Fibroblast of skin of right biceps (primary cell): ENCODE measurements at regions not wholly inside any gene's neighbourhood (a gene's known extent, or its start where the extent isn't known, plus 50 kb on each side); places are given as distances from the start of the nearest gene placed in this dataset.

Experiments
- DNase-seq: peaks from one replicate; pipeline ENCODE4 v3.0.0-alpha.2; 2013

DNA sequence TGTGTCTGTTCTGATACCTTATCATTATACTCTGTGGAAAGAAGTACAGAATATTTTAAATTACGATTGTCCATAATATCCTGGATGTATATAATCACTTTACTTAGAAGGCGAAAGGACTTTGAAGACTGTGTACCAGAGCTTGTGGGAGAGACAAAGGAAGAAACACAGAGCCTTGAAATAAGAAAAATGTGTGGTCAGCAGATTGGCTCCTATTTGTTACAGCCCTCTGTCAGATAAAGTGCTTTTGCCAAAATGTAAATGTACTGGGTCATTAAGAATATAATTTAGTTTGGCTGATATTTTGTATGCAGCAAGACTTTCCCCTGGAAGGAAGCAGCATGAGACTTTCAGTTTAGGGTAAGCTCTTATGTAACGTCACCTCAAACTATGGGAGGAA lies 443.1 kb downstream of the CCDC85A start:
- DNase-seq = no peak

DNA sequence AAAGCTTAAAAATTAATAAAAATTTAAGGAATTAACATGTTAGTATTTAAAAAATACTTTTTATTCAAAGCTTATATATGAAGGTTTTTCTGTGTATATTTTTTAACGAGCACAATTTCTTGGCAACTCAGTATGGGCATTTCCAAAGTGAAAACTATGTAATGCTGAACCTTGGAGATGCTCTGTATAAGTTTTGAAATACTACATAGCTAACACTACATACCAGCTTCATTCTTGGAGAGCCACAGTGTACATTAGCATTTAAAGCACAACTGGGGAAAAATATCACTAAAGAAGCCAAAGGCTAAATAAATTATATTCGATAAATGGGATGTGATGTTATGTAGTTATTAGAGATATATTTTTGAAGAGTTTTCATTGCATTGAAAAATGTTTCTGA lies 446.5 kb downstream of the CCDC85A start:
- no peak for DNase-seq

DNA sequence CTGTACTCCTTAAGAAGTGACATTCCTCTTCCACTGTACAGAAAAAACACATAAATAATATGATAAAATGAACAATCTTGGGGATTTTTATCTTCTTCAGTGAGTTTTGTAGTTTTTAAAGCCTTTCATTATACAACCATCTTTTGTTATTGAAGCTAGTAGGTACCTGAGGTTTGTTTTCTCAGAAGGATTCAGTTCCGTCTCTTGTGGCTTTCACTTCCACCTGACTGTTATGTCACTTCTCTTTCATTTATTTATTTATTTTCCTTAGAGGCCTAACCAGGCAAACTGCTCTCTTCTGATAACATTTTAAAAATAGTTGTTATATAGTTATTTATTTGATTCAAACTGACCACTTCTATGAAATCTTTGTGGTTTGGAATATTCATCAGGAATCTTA lies 464.2 kb downstream of the CCDC85A start:
- DNase-seq = no peak

DNA sequence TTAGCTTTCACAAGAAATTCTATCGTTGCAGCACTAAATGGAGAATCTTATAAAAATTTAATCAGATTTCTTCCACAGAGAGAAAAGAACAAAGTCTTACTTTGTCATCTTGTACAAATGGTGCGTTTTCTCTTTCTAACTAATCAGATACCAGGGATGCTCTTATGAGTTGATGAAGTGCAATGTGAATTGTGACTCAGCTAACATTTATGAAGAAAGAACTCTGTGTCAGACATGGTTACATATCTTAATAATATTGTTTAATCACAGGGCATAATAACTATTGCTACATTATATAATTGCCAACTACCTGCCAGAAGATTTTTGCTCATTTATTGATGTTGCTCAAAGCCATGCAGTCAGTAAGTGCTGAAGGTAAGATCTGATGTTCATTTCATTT lies 465.0 kb downstream of the CCDC85A start:
- DNase-seq = peak; percentile 35

DNA sequence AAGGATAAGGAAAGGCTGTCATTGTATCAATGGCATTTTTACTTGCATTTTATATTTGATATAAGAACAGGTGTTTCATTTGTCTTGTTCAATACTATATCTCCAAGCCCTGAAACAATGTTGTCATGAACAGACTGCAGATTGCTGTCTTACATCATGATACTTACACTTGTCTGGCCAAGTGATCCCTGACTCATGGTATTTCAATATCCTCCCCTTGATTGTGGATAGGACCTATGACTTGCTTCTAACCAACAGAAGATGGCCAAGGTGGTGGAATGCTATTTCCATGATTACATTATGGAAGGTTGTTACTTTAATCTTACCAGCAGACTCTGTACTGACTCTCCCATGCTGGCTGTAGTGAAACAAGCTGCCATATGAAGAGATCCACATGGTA lies 471.1 kb downstream of the CCDC85A start:
- no peak for DNase-seq

DNA sequence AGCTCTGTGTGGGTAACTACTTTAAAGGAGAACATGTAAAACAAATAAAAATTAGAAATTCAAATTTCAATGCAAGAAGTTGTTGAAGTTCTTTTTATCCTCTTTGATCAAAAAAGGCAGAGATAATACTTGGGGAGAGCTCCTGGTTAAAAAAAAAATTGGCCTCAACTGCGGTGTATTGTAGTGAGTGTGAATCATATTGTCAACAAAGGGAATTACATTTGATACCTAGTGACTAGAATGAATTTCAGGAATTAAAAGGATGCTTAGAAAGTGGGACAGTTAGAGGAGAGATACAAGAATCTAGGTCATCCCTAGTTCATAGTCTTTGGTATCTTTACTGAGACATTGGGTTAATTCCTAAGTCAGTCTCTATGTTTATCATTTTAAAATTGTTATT lies 473.0 kb downstream of the CCDC85A start:
- no peak for DNase-seq

DNA sequence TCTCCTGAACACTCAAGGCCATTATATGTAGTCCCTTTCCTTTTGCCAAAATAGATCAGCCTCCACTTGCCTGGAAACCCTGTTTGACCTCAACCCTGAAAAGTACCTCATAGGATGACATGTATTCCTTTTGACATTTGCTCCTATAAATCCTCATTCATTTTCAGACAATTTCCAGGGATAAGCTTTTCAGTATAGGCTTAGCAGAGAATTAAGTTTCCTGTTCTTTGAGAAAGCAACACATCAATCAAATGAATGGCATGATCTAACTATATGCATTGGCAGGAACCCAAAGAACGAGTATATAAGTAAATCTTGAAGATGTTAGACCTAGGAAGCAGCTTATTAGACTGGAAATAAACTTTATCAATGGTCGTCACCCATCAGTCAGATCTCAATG lies 483.0 kb downstream of the CCDC85A start:
- peak; percentile 26 for DNase-seq

DNA sequence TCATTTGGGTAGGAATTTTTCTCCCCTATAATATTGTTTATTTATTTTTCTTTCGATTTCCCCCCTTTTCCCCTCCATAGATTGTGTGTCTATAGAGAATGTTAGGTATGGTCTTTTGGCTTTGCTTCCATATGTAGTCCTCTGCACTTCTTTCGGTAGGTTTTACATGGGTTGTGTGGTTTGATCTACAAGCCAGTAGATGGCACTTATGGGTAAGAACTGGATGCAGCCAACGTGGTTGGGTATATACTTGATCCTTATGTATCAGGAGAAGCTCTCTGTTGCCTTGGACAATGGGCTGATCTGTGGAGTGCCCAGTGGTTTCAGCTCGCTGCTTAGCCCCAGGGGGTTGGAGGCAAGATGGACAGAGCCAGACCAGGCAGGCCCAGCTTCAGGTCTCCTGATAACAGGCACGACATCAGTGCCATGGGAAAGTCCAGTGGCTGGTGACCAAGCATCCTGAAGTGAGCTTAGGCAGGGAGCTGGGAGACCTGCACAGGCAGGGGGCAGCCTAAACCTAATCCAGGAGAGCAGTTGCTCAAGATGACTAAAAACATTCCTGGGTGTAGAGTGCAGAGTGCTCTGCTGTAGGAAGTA lies 488.3 kb downstream of the CCDC85A start:
- DNase-seq = no peak

DNA sequence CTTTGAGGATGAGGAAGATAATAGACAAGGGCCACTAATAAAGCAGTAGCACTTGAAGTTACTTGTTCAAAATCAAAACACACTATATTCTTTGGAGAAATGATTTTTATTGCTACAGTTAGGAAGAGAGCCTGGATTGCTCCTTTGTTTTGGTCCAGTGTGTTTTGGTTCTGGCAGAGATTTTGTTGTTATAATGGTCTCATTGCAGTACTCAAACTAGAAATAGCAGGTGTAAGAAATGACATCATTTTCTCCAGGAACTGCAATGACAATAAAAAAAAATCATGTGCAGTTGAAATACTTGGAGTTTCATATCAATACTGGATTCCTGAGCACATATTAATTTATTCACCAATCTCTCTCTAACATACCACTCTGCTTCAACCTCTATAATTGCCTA lies 490.3 kb downstream of the CCDC85A start:
- DNase-seq = no peak

DNA sequence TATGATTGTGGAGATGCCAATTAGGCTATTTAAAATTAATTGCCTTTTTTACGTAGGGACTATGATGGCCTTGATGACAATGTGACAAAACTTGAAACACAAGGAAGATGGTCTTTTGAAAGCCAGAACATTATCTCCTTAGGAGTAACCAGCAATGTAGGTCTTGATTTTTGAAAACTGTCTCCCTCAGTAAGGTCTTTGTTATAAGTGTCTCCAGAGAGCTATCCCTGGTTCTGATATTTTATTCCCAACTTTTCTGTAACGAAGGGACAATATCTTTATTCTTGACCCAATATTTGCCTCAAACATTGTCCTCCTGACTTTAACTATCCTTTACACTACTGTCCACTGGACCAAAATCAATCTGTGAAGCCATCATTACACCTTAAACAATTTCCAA lies 493.2 kb downstream of the CCDC85A start:
- no peak for DNase-seq

DNA sequence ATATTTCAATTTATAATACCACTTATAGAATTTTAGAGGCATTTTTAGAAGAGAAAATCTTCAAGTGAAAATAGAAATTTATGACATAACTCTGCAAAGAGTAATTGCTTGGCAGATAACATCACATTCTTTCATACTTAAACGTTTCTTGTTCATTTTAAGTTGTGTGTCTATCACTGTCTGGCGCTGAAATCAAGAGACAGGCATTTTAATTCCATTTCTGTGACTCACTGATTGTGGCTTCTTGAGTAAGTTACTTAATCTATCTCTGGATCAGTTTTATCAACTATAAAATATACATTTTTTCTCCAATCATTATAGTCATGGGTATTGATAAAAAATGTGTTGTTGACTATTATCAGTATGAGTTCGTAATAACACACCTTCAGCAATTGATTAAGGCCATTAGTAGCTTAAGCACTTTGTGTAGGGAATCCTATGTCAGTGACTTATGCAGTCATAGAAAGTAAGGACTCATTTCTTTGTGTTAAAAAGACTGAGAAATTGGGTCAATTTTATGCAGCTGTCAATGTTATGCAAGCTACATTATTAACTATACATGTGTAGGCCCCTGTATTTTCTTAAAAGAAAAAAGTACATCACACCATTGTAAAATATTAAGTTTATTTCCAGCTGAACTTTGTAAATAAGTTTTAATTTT lies 497.3 kb downstream of the CCDC85A start:
- DNase-seq = peak; percentile 95

DNA sequence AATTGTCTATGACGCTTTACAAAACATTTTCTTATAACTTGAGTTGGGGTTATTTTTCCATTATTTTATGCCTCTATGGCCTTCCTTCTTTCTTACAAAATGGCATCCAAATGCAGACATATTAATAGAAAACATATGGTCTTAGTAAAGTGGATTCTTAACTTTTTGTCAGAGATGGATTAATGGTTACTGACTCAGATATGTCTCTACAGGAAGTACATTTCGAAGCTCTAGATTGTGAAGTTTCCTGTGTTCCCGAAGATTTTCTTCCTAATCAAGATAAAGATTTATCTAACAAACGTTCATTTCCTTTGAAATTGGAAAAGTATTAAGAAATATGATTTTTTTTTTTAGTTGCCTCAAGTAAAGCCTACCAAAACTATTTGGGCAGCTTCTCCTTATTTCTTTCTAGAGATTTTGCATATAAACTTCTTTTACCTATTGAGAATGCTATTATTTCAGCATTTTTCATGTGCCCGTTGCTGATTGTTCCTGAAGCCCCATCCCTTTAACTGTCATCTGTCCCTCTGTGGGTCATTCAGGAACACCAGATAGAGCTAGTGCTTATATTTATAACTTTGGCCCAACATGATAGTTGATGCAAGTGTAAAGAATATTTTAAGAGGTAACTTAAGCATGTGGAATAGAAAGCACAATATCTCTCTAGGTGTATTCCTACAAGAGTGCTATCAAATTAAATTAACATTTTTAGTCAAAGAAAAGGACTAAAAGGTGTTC lies 498.0 kb downstream of the CCDC85A start:
- peak; percentile 88 for DNase-seq

DNA sequence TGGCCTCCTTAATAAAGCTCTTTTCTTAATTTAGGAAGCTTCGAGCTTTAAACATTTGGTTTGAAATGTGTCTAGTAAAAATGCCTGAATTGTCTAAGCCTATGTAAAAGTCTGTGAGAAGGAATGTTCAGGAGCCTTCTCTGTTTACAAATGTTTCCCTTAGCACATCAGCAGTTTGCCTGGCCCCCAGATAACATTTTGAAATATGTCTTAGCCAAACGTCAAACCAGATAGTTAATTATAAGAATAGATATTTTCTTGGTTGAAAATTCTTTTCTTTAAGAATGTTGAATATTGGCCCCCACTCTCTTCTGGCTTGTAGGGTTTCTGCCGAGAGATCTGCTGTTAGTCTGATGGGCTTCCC lies 498.6 kb downstream of the CCDC85A start:
- peak; percentile 64 for DNase-seq

DNA sequence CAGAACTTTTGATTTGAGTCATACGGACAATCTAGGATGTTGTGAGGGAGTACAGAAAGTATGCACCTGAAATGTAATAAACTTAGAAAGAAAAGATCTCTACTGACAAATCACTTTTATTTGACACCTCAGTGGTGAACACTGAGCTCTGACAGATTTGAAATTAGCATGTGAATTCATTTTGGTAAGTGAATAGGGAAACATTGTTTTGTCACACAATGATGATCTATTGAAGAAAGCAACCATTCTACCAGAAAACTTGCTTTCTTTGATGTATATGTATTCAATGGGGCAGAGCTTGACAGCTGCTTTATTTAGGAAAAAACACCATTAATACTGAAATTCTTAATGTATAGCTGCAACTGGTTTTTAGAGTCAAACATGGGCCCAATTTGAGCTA lies 500.5 kb downstream of the CCDC85A start:
- DNase-seq = no peak

DNA sequence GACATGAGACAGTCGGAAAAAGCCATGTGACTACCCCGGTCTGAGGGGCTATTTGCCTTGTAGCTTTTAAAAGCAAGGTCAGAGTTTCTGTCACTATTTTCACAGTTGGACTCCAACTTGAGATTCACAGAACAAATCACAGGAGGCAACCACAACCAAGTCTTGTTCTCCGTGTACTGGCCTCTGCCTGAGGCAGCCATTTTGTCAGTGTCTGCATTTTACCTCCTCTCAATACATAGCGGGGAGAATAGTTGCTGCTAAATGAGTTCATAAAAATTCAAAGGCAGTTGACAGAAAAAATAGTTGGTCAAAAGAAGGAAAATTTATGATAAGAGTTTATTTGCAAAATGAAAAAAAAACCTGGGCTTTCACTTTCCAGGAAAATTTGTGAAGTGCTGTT lies 501.4 kb downstream of the CCDC85A start:
- no peak for DNase-seq

DNA sequence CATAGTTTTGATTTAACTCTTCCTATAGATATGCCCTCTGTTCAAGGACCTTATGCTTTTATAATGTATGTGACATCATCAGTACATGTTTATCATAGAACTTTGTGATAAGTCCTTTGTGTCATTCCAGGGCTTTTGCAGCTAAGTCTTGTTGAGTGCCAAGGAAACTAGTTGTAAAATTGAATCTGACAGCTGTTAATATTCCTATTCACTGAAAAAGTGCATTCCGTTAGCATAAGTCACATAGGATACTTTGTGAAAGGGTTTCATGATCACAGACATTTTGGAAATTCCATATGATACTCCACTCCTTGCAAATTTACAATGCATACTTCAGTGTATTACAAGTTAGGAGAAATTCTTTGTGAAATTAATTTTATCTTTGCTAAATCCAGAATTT lies 503.4 kb downstream of the CCDC85A start:
- peak; percentile 91 for DNase-seq

DNA sequence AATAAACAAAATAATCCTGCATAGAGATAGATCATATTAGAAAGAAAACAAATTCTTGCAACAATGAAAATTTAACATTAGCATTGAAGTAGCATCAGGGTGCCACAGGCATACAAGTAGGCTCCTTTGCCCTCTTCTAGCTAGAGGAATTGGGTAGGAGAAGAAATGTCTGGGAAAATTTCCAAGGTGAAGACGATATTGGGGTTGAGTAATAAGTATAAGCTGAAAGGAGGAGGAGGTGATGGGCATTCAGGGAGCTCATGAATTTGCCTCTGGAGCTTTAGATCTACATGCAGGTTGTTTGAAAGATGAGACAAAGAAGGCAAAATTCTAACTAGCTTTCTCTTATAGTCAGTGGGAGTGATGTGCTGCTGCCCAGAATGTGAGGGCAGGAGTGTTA lies 504.9 kb downstream of the CCDC85A start:
- DNase-seq = no peak

DNA sequence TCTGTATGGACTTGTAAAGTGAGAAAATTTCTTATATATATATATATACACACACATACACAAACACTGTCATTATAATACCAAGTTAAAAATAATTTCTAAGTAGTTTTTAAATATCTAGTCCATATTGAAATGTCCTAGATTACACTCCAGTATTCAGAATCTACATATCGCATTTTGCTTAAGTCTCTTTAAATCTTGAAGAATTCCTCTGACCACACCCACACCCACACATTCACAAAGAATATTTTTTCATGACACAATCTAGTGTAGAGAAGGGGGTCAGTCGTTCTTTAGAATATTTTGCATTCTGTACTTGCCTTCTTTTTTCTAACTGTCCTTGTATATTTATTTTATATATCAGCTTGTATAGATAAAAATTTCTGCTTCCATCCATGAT lies 509.7 kb downstream of the CCDC85A start:
- DNase-seq = no peak

DNA sequence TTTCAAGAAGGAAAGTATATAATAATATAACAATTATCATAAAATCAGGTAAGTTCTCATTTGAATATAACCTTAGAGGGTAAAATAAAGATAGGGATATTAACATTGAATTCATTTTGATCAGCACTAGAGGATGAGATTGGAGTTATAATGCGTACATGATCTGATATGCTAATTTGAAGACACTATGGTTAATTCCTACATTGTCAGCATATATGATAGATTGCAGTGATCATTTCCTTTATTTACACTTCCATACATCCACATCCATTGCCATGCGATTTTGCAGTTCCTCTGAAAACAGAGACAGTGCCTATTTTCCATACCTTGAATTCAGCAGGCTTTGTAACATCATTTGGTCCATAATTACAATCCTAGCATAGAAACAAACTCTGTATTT lies 519.2 kb downstream of the CCDC85A start:
- no peak for DNase-seq

DNA sequence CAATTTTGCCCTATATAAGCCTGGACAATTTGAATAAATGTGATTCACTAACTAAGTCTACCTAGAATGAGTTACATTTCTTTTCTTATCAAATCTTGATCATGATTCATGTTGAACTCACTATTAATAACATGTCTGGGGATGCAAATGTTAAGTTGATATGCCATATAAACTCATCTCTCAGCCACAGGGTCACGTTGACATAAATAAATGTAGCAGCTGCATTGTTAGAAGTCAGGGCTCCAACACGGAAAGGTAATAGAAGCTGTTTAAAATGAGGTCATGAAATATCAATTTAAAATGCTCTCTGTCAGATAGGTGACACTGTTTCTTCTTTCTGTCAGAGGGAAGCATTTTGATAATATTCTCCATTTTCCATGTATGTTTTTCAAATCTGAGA lies 521.9 kb downstream of the CCDC85A start:
- no peak for DNase-seq

DNA sequence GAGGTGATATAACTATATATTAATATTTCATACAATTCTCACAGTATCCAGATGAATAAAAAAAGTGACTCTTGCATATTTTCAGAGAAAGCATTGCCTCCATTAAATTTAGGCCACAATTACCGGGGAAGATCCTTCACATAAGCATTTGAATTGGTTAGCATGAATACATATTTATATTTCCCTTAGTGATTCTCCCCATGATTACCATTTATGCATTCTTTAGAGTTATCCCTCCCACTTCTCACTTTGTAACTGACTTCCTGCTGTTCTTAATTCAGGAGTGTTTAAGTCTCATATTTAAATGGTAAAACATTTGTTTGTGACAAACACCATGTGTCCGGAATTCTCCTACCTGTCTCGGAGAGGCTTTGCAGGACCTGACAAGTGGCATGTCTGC lies 523.4 kb downstream of the CCDC85A start:
- DNase-seq = no peak

DNA sequence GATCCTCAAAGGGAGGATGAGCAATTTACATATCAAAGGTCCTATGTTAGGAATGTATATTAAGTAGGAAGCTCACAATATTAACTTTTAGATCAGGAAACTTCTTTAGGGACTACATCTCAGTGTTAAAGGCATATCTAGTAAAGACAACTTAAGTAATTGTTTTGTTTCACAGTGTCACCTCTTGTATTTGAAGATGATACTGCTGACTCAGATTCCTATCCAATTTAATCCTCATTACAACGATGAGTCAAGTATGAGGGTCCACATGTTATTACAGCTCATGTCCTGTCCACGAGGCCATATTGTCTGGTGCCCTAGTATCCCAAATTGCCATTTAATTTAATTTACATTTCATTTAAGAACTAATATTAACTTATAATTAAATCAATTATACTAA lies 523.9 kb downstream of the CCDC85A start:
- DNase-seq = no peak

DNA sequence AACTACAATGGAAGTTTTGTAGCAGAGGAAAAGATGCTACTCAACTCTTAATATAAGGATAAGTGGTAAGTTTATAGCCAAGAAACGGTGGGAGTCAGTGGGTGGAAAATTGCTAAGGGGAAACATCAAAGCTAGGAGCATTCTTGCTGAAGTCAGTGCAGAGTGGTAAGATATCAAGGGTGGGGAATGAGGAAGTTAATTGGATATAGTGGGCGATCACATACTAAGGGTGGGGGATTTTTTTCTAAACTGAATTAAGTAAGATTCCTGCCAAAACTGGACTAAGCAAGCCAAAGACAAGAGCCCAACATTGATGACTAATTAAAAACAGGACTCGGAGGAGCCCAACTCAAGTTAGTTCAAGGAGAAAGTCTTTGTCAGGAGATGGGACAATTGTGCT lies 525.4 kb downstream of the CCDC85A start:
- DNase-seq = no peak

DNA sequence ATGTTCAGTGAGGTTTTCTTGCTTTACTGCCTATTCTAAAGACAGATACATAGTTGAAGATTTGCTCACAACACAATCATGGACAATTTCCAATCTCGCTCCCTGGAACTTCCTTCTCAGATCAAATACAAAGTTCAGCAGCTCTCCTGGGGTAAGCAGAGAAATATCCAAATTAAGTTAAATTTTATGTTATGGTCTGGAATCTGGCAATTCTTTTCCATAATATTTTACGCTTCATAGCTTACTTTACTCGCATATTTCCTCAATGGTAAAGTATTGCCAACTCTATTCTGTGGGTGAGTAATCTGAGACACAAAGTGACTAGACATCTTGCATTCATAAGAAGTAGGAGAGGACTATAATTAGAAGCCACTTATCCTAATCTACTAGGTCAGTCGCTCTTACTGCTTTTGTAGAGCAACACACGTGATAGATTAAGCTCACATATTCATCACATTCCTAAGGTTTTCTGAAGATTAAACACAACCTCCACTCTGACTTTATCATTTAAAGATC lies 529.4 kb downstream of the CCDC85A start:
- peak; percentile 97 for DNase-seq
